GM23338 (cell line): ENCODE measurements at regions not wholly inside any gene's neighbourhood (a gene's known extent, or its start where the extent isn't known, plus 50 kb on each side); places are given as distances from the start of the nearest gene placed in this dataset.

Source experiments
- ATAC-seq: fragments of 200-7000 bp; cut with Tn5 transposase; 3 replicates; pipeline ENCODE4 v1.9.1; 2020
- DNase-seq: peaks from one replicate; pipeline ENCODE4 v3.0.0-alpha.2; 2015; ENCODE audit warnings: low spot score
- H2AFZ ChIP-seq: fragments of 200-600 bp; sonication (generic); 2 replicates; pipeline ENCODE4 v1.8.0; 2016; ENCODE audit warnings: antibody characterized with exemption, mild to moderate bottlenecking, moderate library complexity
- H3F3A ChIP-seq: fragments of 200-600 bp; sonication (generic); replicated peaks from 2 replicates; pipeline ENCODE4 v1.8.0; 2017; ENCODE audit warnings: antibody characterized with exemption, mixed run types, low read depth
- H3K27ac ChIP-seq: fragments of 200-600 bp; sonication (generic); 2 replicates; pipeline ENCODE4 v1.6.1; 2016; ENCODE audit warnings: low read depth
- H3K27me3 ChIP-seq: fragments of 200-600 bp; sonication (generic); 2 replicates; pipeline ENCODE4 v1.8.0; 2016; ENCODE audit warnings: mild to moderate bottlenecking, mixed run types, moderate library complexity; ENCODE audit not compliant: insufficient read depth
- H3K36me3 ChIP-seq: fragments of 200-600 bp; sonication (generic); 2 replicates; pipeline ENCODE4 v1.8.0; 2016; ENCODE audit warnings: mild to moderate bottlenecking; ENCODE audit not compliant: insufficient read depth
- H3K4me1 ChIP-seq: fragments of 200-600 bp; sonication (generic); 2 replicates; pipeline ENCODE4 v1.8.0; 2016; ENCODE audit warnings: mild to moderate bottlenecking, moderate library complexity; ENCODE audit not compliant: insufficient read depth
- H3K4me2 ChIP-seq: fragments of 200-600 bp; sonication (generic); 2 replicates; pipeline ENCODE4 v1.7.1; 2017; ENCODE audit warnings: mixed run types
- H3K4me3 ChIP-seq: fragments of 200-600 bp; sonication (generic); 2 replicates; pipeline ENCODE4 v1.6.1; 2016; ENCODE audit warnings: mixed run types
- H3K79me2 ChIP-seq: fragments of 200-600 bp; sonication (generic); replicated peaks from 2 replicates; pipeline ENCODE4 v1.8.0; 2017; ENCODE audit warnings: mild to moderate bottlenecking; ENCODE audit not compliant: insufficient read depth
- H3K9me2 ChIP-seq: fragments of 200-600 bp; sonication (generic); 2 replicates; pipeline ENCODE4 v1.8.0; 2017; ENCODE audit not compliant: insufficient read depth
- H4K20me1 ChIP-seq: fragments of 200-600 bp; sonication (generic); replicated peaks from 2 replicates; pipeline ENCODE4 v1.8.0; 2017; ENCODE audit warnings: mild to moderate bottlenecking; ENCODE audit not compliant: insufficient read depth
- H3K27ac Mint-ChIP-seq: 2 replicates; pipeline ENCODE4 v1.8.0; 2020; ENCODE audit warnings: inconsistent platforms, mild to moderate bottlenecking, moderate library complexity, mixed read lengths
- H3K27me3 Mint-ChIP-seq: 3 replicates; pipeline ENCODE4 v1.8.0; 2022; ENCODE audit warnings: low read depth, mild to moderate bottlenecking, moderate library complexity, mixed read lengths, inconsistent platforms; ENCODE audit not compliant: insufficient read depth, poor library complexity
- H3K36me3 Mint-ChIP-seq: 3 replicates; pipeline ENCODE4 v1.8.0; 2021; ENCODE audit warnings: low read depth, mild to moderate bottlenecking, inconsistent platforms, moderate library complexity, mixed read lengths
- H3K4me1 Mint-ChIP-seq: 3 replicates; pipeline ENCODE4 v1.8.0; 2020; ENCODE audit warnings: mild to moderate bottlenecking, inconsistent platforms, mixed read lengths
- H3K4me3 Mint-ChIP-seq: 3 replicates; pipeline ENCODE4 v1.8.0; 2021; ENCODE audit warnings: moderate library complexity, mild to moderate bottlenecking, inconsistent platforms, mixed read lengths
- H3K9me3 Mint-ChIP-seq: 3 replicates; pipeline ENCODE4 v1.8.0; 2020; ENCODE audit warnings: moderate library complexity, mild to moderate bottlenecking, inconsistent platforms, mixed read lengths
- CREB1 ChIP-seq: fragments of 250-450 bp; sonication (Bioruptor Pico); IDR thresholded peaks from 2 replicates; pipeline ENCODE4 v1.5.0; 2020; ENCODE audit warnings: low read depth, mild to moderate bottlenecking, moderate library complexity
- ETS1 ChIP-seq: IDR thresholded peaks from 2 replicates; pipeline ENCODE4 v1.6.1; 2016; ENCODE audit warnings: antibody characterized with exemption
- EZH2 ChIP-seq: fragments of 200-600 bp; sonication (generic); IDR thresholded peaks from one replicate; pipeline ENCODE4 v1.8.0; 2017; ENCODE audit warnings: antibody characterized with exemption, mild to moderate bottlenecking, low read depth; ENCODE audit not compliant: unreplicated experiment
- EZH2phosphoT487 ChIP-seq: fragments of 200-600 bp; sonication (generic); IDR thresholded peaks from one replicate; pipeline ENCODE4 v1.8.1; 2018; ENCODE audit warnings: antibody characterized with exemption; ENCODE audit not compliant: unreplicated experiment
- NANOG ChIP-seq: IDR thresholded peaks from 2 replicates; pipeline ENCODE4 v1.6.1; 2016; ENCODE audit warnings: antibody characterized with exemption, borderline replicate concordance
- POLR2AphosphoS5 ChIP-seq: IDR thresholded peaks from 2 replicates; pipeline ENCODE4 v1.6.1; 2016; ENCODE audit warnings: antibody characterized with exemption, low read depth
- REST ChIP-seq: IDR thresholded peaks from one replicate; pipeline ENCODE4 v1.6.1; 2018; ENCODE audit warnings: antibody characterized with exemption; ENCODE audit not compliant: unreplicated experiment
- STAT1 ChIP-seq: IDR thresholded peaks from one replicate; pipeline ENCODE4 v1.6.1; 2016; ENCODE audit warnings: antibody characterized with exemption; ENCODE audit not compliant: unreplicated experiment
- ZNF114 ChIP-seq: fragments of 250-450 bp; sonication (Bioruptor Pico); IDR thresholded peaks from 2 replicates; pipeline ENCODE4 v1.5.0; 2020; ENCODE audit warnings: mild to moderate bottlenecking, moderate library complexity
- ZNF331 ChIP-seq: fragments of 250-450 bp; sonication (Bioruptor Pico); IDR thresholded peaks from 2 replicates; pipeline ENCODE4 v1.5.0; 2020; ENCODE audit warnings: low read depth, mild to moderate bottlenecking, moderate library complexity
- ZNF462 ChIP-seq: fragments of 250-450 bp; sonication (Bioruptor Pico); IDR thresholded peaks from 2 replicates; pipeline ENCODE4 v1.5.0; 2020; ENCODE audit warnings: mild to moderate bottlenecking, moderate library complexity

- DNase-seq: no peak
- ATAC-seq: no peak
- Mint-ChIP-seq H3K36me3 (no peaks in the 10 kb centered on the region), H3K27ac (no peak overlapping the region), H3K9me3 (peaks cover 47% of the 10 kb centered on the region), H3K4me1 (no peaks in the 10 kb centered on the region), H3K4me3 (no peak overlapping the region), H3K27me3 (no peaks in the 10 kb centered on the region)
- Histone ChIP-seq H2AFZ (no peak overlapping the region), H4K20me1 (no peaks in the 10 kb centered on the region), H3K27me3 (no peaks in the 10 kb centered on the region), H3K36me3 (no peaks in the 10 kb centered on the region), H3K4me1 (no peaks in the 10 kb centered on the region), H3F3A (no peaks in the 10 kb centered on the region), H3K4me2 (no peak overlapping the region), H3K9me2 (no peaks in the 10 kb centered on the region), H3K4me3 (no peak overlapping the region), H3K27ac (no peak overlapping the region), H3K79me2 (no peaks in the 10 kb centered on the region)
- no peak for TF ChIP-seq EZH2phosphoT487
Observed at GRCh38 chrX:146141221-146141620, 323.6 kb downstream of the SLITRK2 start.

GRCh38 chrX:146144039-146144438 lies 326.4 kb downstream of the SLITRK2 start:
- H3K4me3 ChIP-seq: no peak overlapping the region
- Mint-ChIP-seq H3K4me1 (no peaks in the 10 kb centered on the region), H3K27me3 (no peaks in the 10 kb centered on the region), H3K36me3 (no peaks in the 10 kb centered on the region), H3K9me3 (peaks cover 44% of the 10 kb centered on the region), H3K4me3 (no peak overlapping the region), H3K27ac (no peak overlapping the region)
- H3K79me2 ChIP-seq: no peaks in the 10 kb centered on the region
- H3K27ac ChIP-seq: no peak overlapping the region
- DNase-seq (no peak), ATAC-seq (no peak)
- H3K4me1 ChIP-seq: no peaks in the 10 kb centered on the region
- H3F3A ChIP-seq: no peaks in the 10 kb centered on the region
- H3K36me3 ChIP-seq: no peaks in the 10 kb centered on the region
- no peaks in the 10 kb centered on the region for H3K9me2 ChIP-seq
- H3K27me3 ChIP-seq: no peaks in the 10 kb centered on the region
- H3K4me2 ChIP-seq: no peak overlapping the region
- no peaks in the 10 kb centered on the region for H4K20me1 ChIP-seq
- H2AFZ ChIP-seq: no peak overlapping the region
- TF ChIP-seq ZNF114 (CRISPR knock-in tag) (no peak), EZH2phosphoT487 (no peak), ZNF331 (CRISPR knock-in tag) (no peak), NANOG (no peak), ETS1 (no peak), CREB1 (CRISPR knock-in tag) (no peak), REST (no peak), EZH2 (no peak), ZNF462 (CRISPR knock-in tag) (no peak), STAT1 (no peak), POLR2AphosphoS5 (no peak)
